Heart right ventricle (tissue), 16 donors: ENCODE measurements at regions not wholly inside any gene's neighbourhood (a gene's known extent, or its start where the extent isn't known, plus 50 kb on each side); places are given as distances from the start of the nearest gene placed in this dataset.

Experiments used
- ATAC-seq, 8 donors: fragments of 200-7000 bp; cut with Tn5 transposase; one replicate each; pipeline ENCODE4 v1.9.1; 2020; ENCODE audit warnings: mild to moderate bottlenecking in 8 of 8, moderate library complexity in 8 of 8, moderate number of reproducible peaks in 1 of 8
- DNase-seq, 2 donors: peaks; one replicate each; pipeline ENCODE4 v3.0.0-alpha.2; 2020
- H3K27ac ChIP-seq, 10 donors: fragments of 200-600 bp; sonication (generic) in 2 of 10; one replicate each; pipeline versions ENCODE4 v1.5.0 to v1.8.0; 2020 to 2022; ENCODE audit warnings: mild to moderate bottlenecking in 3 of 10
- H3K27me3 ChIP-seq, 7 donors: fragments of 200-600 bp; one replicate each; pipeline ENCODE4 v1.8.0; 2021 to 2022; ENCODE audit warnings: mild to moderate bottlenecking in 2 of 7
- H3K36me3 ChIP-seq, 9 donors: fragments of 200-600 bp; sonication (generic) in 1 of 9; one replicate each; pipeline versions ENCODE4 v1.5.0 to v1.8.0; 2020 to 2022; ENCODE audit warnings: mild to moderate bottlenecking in 2 of 9
- H3K4me1 ChIP-seq, 9 donors: fragments of 200-600 bp; sonication (generic) in 1 of 9; one replicate each; pipeline versions ENCODE4 v1.5.0 to v1.8.0; 2020 to 2022; ENCODE audit warnings: mild to moderate bottlenecking in 4 of 9
- H3K4me3 ChIP-seq, 10 donors: fragments of 200-600 bp; sonication (generic) in 2 of 10; one replicate each; pipeline versions ENCODE4 v1.5.0 to v1.8.0; 2020 to 2022; ENCODE audit warnings: mild to moderate bottlenecking in 7 of 10, moderate library complexity in 2 of 10
- H3K9me3 ChIP-seq, 11 donors: fragments of 200-600 bp in 10 of 11; sonication (generic) in 2 of 11; one replicate each; pipeline versions ENCODE4 v1.5.0 to v1.8.0; 2013 to 2022; ENCODE audit warnings: mild to moderate bottlenecking in 2 of 11, control low read depth in 1 of 11, moderate library complexity in 1 of 11
- WGBS, 2 donors: extraction: QIAGEN DNeasy Blood & Tissue Kit; methylation state at CpG; one replicate each; pipeline ENCODE4 v1.1.7; 2013; ENCODE audit warnings: inconsistent platforms in 1 of 2; 5-methylcytosine and 5-hydroxymethylcytosine counted together
- intact Hi-C, 10 donors: fragments of 100-400 bp; cut with DNase I; formaldehyde crosslinking; loops; one replicate each; pipeline versions ENCODE4 v1.11.1 to v1.14.2; 2022
- TF ChIP-seq, protein P1 (sequence below), 9 donors: fragments of 200-600 bp; sonication (generic) in 2 of 9; IDR thresholded peaks; one replicate each; pipeline versions ENCODE4 v1.5.0 to v1.8.0; 2021 to 2022; ENCODE audit warnings: antibody characterized with exemption in 9 of 9, mild to moderate bottlenecking in 5 of 9, moderate library complexity in 1 of 9
- donor health status: Arrhythmogenic right ventricular cardiomyopathy.
- donor health status: ischemic (EF 13 %, LVEDD 7.1; RV severe dilation, severe dysfunction).
- donor health status: healthy with polysubstance abuse.
- donor health status: DM: no; HTN: yes; CAD: no.
- donor health status: DM: no; HTN: no; CAD: no.
- donor health status: ischemic (EF 25% LVEDD 6.9; RV normal size, moderate dysfunction).
- donor health status: ischemic (EF 25% LVEDD 5.7; RV mildly dilated, moderate dysfunction).
- donor health status: healthy.
- donor health status: DM: yes; HTN: yes; CAD: no.
- donor health status: Ischemic cardiomyopathy.
- donor health status: ischemic (EF 35%, LVEDD 5.7; RV mildly dilated, moderate dysfunction).
- donor health status: nonischemic (EF 11% LVEDD 7.7; RV severe dilation, severe dysfunction).
- donor health status: DM: yes; HTN: yes; CAD: no.
- donor health status: PGD.
- donor health status: ischemic (EF 29% LVEDD 5.4; RV normal size, mild dysfunction).
- donor health status: nonischemic (EF 23%, LVEDD 6.1; RV moderate dilation, normal function).

DNA sequence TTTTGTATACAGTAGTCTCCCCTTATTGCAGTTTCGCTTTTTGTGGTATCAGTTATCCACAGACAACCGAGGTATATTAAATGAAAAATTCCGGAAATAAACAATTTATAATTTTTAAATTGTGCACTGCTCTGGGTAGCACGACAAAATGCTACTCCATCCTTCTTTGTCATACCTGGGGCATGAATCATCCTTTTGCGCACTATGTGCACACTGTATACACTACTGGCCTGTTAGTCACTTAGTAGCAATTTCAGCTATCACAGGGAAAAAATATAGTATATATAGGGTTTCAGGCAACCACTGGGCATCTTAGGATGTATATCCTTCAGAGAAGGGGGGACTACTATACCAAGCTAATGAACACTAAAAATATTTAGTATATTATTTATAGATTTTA, 198.8 kb upstream of the FAT4 start:
- WGBS, 2 donors: 96% methylated on average over 5 of the region's 5 CpGs
- Histone ChIP-seq H3K4me3 (no peak overlapping the region), H3K27me3 (no peaks in the 10 kb centered on the region), H3K27ac (no peak overlapping the region), H3K9me3 (no peaks in the 10 kb centered on the region), H3K4me1 (no peaks in the 10 kb centered on the region), H3K36me3 (no peaks in the 10 kb centered on the region)
- DNase-seq: no peak
- ATAC-seq: no peak
- intact Hi-C loops: no loop called here
- TF ChIP-seq, protein P1, sequence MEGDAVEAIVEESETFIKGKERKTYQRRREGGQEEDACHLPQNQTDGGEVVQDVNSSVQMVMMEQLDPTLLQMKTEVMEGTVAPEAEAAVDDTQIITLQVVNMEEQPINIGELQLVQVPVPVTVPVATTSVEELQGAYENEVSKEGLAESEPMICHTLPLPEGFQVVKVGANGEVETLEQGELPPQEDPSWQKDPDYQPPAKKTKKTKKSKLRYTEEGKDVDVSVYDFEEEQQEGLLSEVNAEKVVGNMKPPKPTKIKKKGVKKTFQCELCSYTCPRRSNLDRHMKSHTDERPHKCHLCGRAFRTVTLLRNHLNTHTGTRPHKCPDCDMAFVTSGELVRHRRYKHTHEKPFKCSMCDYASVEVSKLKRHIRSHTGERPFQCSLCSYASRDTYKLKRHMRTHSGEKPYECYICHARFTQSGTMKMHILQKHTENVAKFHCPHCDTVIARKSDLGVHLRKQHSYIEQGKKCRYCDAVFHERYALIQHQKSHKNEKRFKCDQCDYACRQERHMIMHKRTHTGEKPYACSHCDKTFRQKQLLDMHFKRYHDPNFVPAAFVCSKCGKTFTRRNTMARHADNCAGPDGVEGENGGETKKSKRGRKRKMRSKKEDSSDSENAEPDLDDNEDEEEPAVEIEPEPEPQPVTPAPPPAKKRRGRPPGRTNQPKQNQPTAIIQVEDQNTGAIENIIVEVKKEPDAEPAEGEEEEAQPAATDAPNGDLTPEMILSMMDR (IDR thresholded peaks at IDR 0.05): no peak

DNA sequence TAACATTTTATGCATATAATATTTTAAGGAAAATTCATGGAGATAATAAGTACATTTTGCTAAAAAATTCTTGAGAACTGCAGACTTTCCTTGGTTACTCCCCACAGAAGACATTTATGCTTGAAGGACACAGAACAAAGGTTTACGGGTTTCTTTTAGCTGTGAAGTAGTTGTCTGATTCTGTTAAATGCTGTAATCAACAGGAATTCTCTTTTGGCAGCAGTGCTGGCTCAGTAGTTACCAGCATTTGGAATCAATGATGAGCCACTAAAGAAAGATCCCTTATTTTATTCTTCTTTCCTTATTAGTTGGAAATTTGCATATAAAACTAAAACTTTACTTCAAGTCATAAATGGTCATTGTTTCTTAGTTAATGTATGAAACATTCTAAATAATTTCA, 199.3 kb upstream of the FAT4 start:
- Histone ChIP-seq H3K27me3 (no peaks in the 10 kb centered on the region), H3K4me1 (no peaks in the 10 kb centered on the region), H3K36me3 (no peaks in the 10 kb centered on the region), H3K9me3 (no peaks in the 10 kb centered on the region), H3K4me3 (no peak overlapping the region), H3K27ac (no peak overlapping the region)
- DNase-seq (no peak), ATAC-seq (no peak)
- WGBS, 2 donors: 75 to 76% methylated on average over 1 of the region's 1 CpG
- TF ChIP-seq, protein P1 (IDR thresholded peaks at IDR 0.05): no peak
- intact Hi-C loops: no loop called here

DNA sequence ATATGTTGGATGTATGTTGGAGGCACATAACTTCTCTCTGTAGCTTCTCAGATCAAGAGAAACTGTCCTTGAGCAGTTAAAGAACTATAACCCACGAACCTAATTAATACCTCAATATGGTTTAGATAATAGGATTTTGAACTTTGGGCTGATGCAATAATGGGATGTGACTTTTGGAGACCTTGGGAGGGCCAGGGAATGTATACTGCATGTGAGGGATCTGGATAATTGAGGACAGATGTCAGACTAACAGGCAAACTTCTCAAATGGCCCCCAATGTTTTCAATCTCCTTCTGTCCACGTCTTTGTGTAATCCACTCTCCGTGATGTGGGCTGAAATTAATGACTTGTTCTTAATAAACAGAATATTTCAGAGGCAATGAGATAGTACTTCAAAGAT, 202.2 kb upstream of the FAT4 start:
- no peak for ATAC-seq
- intact Hi-C loops: no loop called here
- Histone ChIP-seq H3K4me3 (no peak overlapping the region), H3K4me1 (no peaks in the 10 kb centered on the region), H3K36me3 (no peaks in the 10 kb centered on the region), H3K9me3 (no peaks in the 10 kb centered on the region), H3K27me3 (no peaks in the 10 kb centered on the region), H3K27ac (no peak overlapping the region)
- DNase-seq: no peak
- TF ChIP-seq, protein P1 (IDR thresholded peaks at IDR 0.05): no peak
- WGBS, 2 donors: 94 to 98% methylated on average over 3 of the region's 3 CpGs

DNA sequence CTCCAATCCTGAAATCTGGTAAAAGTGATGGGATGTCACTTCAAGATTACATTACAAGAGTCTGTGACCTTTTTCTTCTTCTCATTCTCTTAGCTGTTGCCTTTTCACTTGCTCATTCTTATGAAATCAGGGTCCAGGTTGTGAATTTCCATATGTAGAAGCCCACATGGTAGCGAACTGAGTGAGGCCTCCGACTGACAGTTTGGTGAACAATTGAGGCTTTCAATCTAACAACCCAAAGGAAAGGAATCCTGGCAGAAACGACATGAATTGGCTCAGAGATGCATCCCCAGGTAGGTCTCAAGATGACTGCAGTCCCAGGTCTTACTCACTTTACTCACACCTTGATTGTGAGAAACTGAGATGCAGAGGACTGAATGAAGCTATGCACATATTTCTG, 203.4 kb upstream of the FAT4 start:
- TF ChIP-seq, protein P1 (IDR thresholded peaks at IDR 0.05): no peak
- H3K4me1 ChIP-seq: no peaks in the 10 kb centered on the region
- H3K27ac ChIP-seq: no peak overlapping the region
- no peak for ATAC-seq
- no peaks in the 10 kb centered on the region for H3K9me3 ChIP-seq
- no peaks in the 10 kb centered on the region for H3K27me3 ChIP-seq
- H3K36me3 ChIP-seq: no peaks in the 10 kb centered on the region
- intact Hi-C loops: no loop called here
- DNase-seq: no peak
- H3K4me3 ChIP-seq: no peak overlapping the region
- WGBS, 2 donors: 75 to 76% methylated on average over 3 of the region's 3 CpGs

DNA sequence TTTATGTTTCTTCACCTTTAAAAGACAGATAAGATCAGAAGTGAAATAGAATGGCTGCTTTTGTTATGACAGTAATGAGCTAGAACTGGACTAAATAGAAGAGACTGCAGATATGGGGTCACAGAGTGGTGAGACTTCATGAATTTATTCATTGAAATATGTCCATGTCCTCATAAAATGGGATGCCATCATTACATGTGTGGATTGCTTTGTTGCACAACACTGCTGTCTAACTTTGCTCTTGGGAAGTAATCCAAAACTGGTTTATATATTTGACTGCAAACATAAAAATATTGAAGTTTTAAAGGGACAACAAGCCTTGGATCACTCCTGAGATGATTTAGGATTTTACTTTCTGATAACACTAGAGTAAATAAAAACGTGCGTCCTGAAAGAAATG, 209.2 kb upstream of the FAT4 start:
- TF ChIP-seq, protein P1 (IDR thresholded peaks at IDR 0.05): no peak
- no peak for ATAC-seq
- H3K9me3 ChIP-seq: no peaks in the 10 kb centered on the region
- H3K4me3 ChIP-seq: no peak overlapping the region
- WGBS, 2 donors: 87 to 97% methylated on average over 2 of the region's 2 CpGs
- no peaks in the 10 kb centered on the region for H3K4me1 ChIP-seq
- intact Hi-C loops: no loop called here
- no peak for DNase-seq
- no peak overlapping the region for H3K27ac ChIP-seq
- no peaks in the 10 kb centered on the region for H3K36me3 ChIP-seq
- H3K27me3 ChIP-seq: no peaks in the 10 kb centered on the region
